Neural crest cell (in vitro differentiated cells): ENCODE measurements at regions not wholly inside any gene's neighbourhood (a gene's known extent, or its start where the extent isn't known, plus 50 kb on each side); places are given as distances from the start of the nearest gene placed in this dataset.
"Not testable (repeated sequence)": the region's sequence is repeated elsewhere in the genome, so short reads cannot be mapped to it uniquely, and the experiment has no call there.

ENCODE experiments used
- DNase-seq: peaks from one replicate; pipeline ENCODE4 v3.0.0; 2021; ENCODE audit warnings: low read depth, mixed read lengths, low spot score
- H3K27ac Mint-ChIP-seq: one replicate; pipeline ENCODE4 v1.8.0; 2021; ENCODE audit warnings: mild to moderate bottlenecking, mixed read lengths; ENCODE audit not compliant: unreplicated experiment
- H3K27me3 Mint-ChIP-seq: 2 replicates; pipeline ENCODE4 v1.8.0; 2021; ENCODE audit warnings: low read depth, mild to moderate bottlenecking, mixed read lengths
- H3K36me3 Mint-ChIP-seq: 2 replicates; pipeline ENCODE4 v1.8.0; 2021; ENCODE audit warnings: low read depth, mild to moderate bottlenecking, mixed read lengths
- H3K4me1 Mint-ChIP-seq: 2 replicates; pipeline ENCODE4 v1.8.0; 2021; ENCODE audit warnings: mixed read lengths
- H3K4me3 Mint-ChIP-seq: one replicate; pipeline ENCODE4 v1.8.0; 2021; ENCODE audit warnings: mild to moderate bottlenecking, mixed read lengths
- H3K9me3 Mint-ChIP-seq: 2 replicates; pipeline ENCODE4 v1.8.0; 2021; ENCODE audit warnings: mixed read lengths
- TF ChIP-seq, protein P1 (sequence below): fragments of 200-600 bp; sonication (generic); conservative IDR thresholded peaks from 2 replicates; pipeline ENCODE4 v1.5.0; 2021; ENCODE audit warnings: antibody characterized with exemption, mild to moderate bottlenecking

DNA sequence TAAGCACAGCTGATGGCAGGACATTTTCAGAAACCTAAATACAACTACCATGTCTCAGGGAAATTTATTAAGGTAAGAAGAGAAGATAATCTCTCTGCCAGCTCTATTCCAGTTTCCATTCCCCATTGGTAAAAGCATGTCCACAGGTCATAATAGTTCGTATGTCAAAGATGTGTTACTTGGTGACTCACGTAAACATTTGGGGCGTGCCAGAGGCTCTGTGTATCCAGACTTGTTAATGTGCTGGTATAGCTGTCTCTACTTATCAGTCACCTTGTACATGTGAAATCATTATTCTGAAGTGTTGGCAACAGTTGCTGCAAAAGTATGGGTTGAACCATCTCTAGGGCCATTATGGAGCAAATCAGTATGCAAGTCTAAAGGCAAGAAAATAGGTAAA, 1345.1 kb downstream of the SUCLG1 start:
- Mint-ChIP-seq H3K4me3 (no peak overlapping the region), H3K27ac (no peak overlapping the region), H3K9me3 (peaks cover 4% of the 10 kb centered on the region), H3K36me3 (no peaks in the 10 kb centered on the region), H3K4me1 (no peaks in the 10 kb centered on the region), H3K27me3 (no peaks in the 10 kb centered on the region)
- TF ChIP-seq, protein P1, sequence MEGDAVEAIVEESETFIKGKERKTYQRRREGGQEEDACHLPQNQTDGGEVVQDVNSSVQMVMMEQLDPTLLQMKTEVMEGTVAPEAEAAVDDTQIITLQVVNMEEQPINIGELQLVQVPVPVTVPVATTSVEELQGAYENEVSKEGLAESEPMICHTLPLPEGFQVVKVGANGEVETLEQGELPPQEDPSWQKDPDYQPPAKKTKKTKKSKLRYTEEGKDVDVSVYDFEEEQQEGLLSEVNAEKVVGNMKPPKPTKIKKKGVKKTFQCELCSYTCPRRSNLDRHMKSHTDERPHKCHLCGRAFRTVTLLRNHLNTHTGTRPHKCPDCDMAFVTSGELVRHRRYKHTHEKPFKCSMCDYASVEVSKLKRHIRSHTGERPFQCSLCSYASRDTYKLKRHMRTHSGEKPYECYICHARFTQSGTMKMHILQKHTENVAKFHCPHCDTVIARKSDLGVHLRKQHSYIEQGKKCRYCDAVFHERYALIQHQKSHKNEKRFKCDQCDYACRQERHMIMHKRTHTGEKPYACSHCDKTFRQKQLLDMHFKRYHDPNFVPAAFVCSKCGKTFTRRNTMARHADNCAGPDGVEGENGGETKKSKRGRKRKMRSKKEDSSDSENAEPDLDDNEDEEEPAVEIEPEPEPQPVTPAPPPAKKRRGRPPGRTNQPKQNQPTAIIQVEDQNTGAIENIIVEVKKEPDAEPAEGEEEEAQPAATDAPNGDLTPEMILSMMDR, result no peak
- no peak for DNase-seq

DNA sequence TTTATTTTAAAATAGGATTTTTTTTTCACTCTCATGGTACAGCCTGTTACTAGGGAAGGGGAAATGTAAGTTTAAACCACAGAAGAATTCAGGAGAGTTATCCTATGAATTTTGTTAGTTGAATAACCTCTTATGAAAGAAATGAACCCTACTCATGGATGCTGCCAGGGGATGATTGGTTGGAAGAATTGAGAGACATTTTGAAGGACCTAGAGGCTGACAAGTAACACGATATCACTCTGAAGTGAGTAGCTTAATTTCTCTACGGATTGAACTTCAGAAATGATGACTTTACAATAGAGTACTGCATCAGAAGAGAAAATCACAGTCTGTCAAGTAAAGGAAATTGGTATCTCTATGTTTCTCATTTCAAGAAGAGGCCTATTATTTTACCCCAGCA, 1346.2 kb downstream of the SUCLG1 start:
- Mint-ChIP-seq H3K9me3 (peaks cover 4% of the 10 kb centered on the region), H3K27me3 (no peaks in the 10 kb centered on the region), H3K4me3 (no peak overlapping the region), H3K4me1 (no peaks in the 10 kb centered on the region), H3K36me3 (no peaks in the 10 kb centered on the region), H3K27ac (no peak overlapping the region)
- TF ChIP-seq, protein P1, result no peak
- DNase-seq, result no peak

DNA sequence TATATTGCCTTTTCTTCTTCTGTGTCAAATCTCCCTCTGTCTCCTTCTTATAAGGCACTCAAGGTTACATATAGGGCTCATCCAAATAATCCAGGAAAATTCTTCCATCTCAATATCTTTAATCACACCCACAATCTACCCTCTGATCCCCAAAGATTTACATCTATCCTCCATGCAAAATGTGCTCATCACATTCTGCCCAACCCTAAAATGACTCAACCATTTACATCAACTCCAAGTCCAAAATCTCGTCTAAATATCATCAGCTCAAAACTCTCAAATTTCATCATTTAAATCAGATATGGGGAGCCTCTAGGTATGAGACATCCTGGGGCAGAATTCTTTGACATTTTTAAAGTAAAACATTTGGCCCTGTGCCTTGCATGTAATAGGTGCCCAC, 1349.8 kb downstream of the SUCLG1 start:
- TF ChIP-seq, protein P1, result no peak
- H3K9me3 Mint-ChIP-seq, result peaks cover 7% of the 10 kb centered on the region
- no peak for DNase-seq
- no peak overlapping the region for H3K27ac Mint-ChIP-seq
- no peaks in the 10 kb centered on the region for H3K27me3 Mint-ChIP-seq
- H3K4me1 Mint-ChIP-seq, result no peaks in the 10 kb centered on the region
- no peaks in the 10 kb centered on the region for H3K36me3 Mint-ChIP-seq
- H3K4me3 Mint-ChIP-seq, result no peak overlapping the region

DNA sequence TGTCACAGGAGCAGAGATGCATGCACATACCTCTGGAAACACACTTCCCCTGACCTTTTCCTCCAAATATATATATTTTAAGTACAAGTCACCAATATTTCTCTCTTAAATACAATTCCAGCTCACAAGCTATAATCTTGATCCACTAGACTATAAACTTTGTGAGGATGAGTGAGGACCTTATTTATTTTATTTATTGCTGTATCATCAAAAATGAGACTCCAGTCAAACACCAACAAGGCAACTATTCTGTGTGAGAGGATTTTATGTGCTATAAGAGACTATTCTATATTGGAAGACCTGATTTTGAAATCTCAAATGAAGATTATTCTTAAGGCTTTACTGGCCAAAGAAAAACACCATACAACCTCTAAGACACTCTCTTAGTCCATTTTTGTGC, 1352.2 kb downstream of the SUCLG1 start:
- H3K27me3 Mint-ChIP-seq, result no peaks in the 10 kb centered on the region
- H3K4me3 Mint-ChIP-seq, result no peak overlapping the region
- DNase-seq, result no peak
- TF ChIP-seq, protein P1, result no peak
- no peaks in the 10 kb centered on the region for H3K36me3 Mint-ChIP-seq
- no peak overlapping the region for H3K27ac Mint-ChIP-seq
- H3K4me1 Mint-ChIP-seq, result no peaks in the 10 kb centered on the region
- H3K9me3 Mint-ChIP-seq, result peaks cover 7% of the 10 kb centered on the region

DNA sequence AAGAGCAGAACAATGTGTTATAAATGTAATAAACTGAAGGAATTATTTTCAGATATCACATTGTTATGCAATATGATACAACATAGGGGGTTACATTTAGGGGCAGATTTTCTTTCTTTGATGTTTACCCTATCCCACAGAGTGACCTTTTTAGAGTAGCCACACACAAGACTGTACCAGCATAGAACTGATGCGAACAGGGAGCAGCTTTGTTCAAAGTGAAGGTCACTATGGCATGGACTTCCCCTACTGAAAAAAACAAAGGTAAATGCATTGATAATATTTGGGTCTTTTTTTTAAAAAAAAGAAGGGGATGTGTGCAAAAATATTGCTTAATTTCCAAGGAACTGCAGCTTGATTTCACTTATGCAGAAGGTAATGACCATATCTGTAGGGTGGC, 1354.9 kb downstream of the SUCLG1 start:
- no peak for DNase-seq
- no peaks in the 10 kb centered on the region for H3K36me3 Mint-ChIP-seq
- no peak overlapping the region for H3K27ac Mint-ChIP-seq
- H3K27me3 Mint-ChIP-seq, result no peaks in the 10 kb centered on the region
- TF ChIP-seq, protein P1, result no peak
- no peaks in the 10 kb centered on the region for H3K4me1 Mint-ChIP-seq
- no peak overlapping the region for H3K4me3 Mint-ChIP-seq
- H3K9me3 Mint-ChIP-seq, result peaks cover 8% of the 10 kb centered on the region

DNA sequence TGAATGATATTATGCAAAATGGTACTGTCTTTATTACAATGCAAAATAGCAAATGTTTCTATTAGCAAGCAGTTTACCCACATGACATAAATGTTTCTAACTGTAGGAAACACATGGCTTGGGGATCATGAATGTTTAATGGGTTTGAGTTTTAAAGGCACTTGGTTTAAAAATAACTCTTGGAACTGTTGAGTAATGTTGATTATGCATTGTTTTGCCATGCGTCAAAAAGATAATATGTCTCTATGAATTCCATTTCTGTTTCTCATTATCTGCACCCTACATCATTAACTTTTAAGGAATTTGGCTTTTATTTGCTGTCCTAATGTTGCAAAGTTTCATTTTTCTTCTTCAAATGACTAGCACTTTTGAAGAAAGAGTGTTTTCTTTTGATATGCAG, 1355.5 kb downstream of the SUCLG1 start:
- Mint-ChIP-seq H3K27ac (no peak overlapping the region), H3K4me3 (no peak overlapping the region), H3K9me3 (peaks cover 8% of the 10 kb centered on the region), H3K36me3 (no peaks in the 10 kb centered on the region), H3K4me1 (no peaks in the 10 kb centered on the region), H3K27me3 (no peaks in the 10 kb centered on the region)
- TF ChIP-seq, protein P1, result no peak
- no peak for DNase-seq

DNA sequence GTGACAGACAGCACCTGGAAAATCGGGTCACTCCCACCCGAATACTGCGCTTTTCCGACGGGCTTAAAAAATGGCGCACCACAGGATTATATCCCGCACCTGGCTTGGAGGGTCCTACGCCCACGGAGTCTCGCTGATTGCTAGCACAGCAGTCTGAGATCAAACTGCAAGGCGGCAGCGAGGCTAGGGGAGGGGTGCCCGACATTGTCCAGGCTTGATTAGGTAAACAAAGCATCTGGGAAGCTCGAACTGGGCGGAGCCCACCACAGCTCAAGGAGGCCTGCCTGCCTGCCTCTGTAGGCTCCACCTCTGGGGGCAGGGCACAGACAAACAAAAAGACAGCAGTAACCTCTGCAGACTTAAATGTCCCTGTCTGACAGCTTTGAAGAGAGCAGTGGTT, 1370.0 kb downstream of the SUCLG1 start:
- not testable (repeated sequence) for H3K36me3 Mint-ChIP-seq, H3K4me1 Mint-ChIP-seq, H3K4me3 Mint-ChIP-seq, DNase-seq, H3K9me3 Mint-ChIP-seq, H3K27ac Mint-ChIP-seq, H3K27me3 Mint-ChIP-seq
